Sigmoid colon (tissue), 4 donors: ENCODE measurements at regions not wholly inside any gene's neighbourhood (a gene's known extent, or its start where the extent isn't known, plus 50 kb on each side); places are given as distances from the start of the nearest gene placed in this dataset.

ENCODE experiments used
- CTCF ChIP-seq, 4 experiments: fragments of 450-650 bp in 3 of 4; fragments of 200-600 bp in 1 of 4; IDR thresholded peaks; one replicate each; pipeline ENCODE4 v1.5.1; 2016 to 2019; ENCODE audit warnings: antibody characterized with exemption in 4 of 4, mild to moderate bottlenecking in 3 of 4, moderate library complexity in 2 of 4
- EP300 ChIP-seq, 4 donors: sonication (generic); formaldehyde crosslinking; IDR thresholded peaks; one replicate each; pipeline ENCODE4 v1.6.1; 2017; ENCODE audit warnings: antibody characterized with exemption in 4 of 4
- POLR2A ChIP-seq, 2 donors: fragments of 450-650 bp; IDR thresholded peaks; one replicate each; pipeline ENCODE4 v1.6.1; 2016; ENCODE audit warnings: antibody characterized with exemption in 2 of 2, mild to moderate bottlenecking in 2 of 2, moderate library complexity in 2 of 2
- POLR2AphosphoS5 ChIP-seq, 4 donors: sonication (generic); formaldehyde crosslinking; IDR thresholded peaks; one replicate each; pipeline ENCODE4 v1.6.1; 2017; ENCODE audit warnings: antibody characterized with exemption in 4 of 4

GRCh38 chr4:152064282-152064681 lies 303.5 kb upstream of the GATB start:
- TF ChIP-seq CTCF (IDR thresholded peaks at IDR 0.05) (no peak), POLR2AphosphoS5 (IDR thresholded peaks at IDR 0.05) (no peak), POLR2A (IDR thresholded peaks at IDR 0.05) (no peak), EP300 (IDR thresholded peaks at IDR 0.05) (no peak)
